ENCODE measurements at regions not wholly inside any gene's neighbourhood (a gene's known extent, or its start where the extent isn't known, plus 50 kb on each side); places are given as distances from the start of the nearest gene placed in this dataset.

DNA sequence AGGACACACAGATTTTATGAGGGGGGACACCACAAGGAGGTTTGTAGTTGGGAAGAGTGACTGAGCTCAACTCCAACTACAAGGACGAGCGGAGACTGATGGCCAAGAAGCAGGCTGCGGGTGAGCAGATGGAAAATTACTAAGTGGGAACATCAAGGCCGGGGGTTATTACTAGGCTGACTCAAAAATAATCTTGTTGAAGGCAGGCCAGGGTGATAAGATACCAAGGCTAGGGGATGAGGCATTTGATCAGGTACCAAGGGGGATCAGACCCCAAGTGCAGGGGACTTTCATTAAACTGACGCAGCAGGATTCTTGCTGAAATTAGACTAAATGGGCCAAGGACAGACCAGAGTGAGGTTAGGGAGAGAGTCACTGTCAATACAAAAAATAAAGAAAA is 119.4 kb upstream of the SORBS2 start:
- no peak for DNase-seq

GRCh38 chr4:185931986-185932385 is 120.0 kb upstream of the SORBS2 start:
- no peak for DNase-seq

- no peak for DNase-seq
Observed at GRCh38 chr4:185932491-185932890, 120.5 kb upstream of the SORBS2 start.

DNA sequence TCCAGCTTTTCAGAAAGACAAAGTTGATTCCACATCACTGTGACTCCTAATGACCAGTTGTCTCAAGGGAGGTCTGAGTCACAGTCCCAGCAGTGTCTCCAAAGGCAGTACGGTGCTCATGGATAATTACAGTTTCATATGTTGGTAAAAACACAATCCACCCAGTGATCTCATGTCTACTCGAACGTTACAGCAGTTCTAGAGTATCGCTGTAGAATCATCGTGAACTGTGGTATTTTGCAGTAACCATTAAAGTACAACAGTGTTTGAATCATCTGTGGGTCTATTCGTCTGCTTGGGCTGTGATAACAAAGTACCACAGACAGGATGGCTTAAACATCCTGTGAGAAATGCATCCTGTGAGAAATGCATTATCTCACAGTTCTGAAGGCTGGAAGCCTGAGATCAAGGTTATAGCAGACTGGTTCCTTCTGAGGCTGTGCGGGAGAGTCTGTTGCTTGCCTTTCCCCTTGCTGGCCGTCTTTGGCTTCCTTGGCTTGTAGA is 121.1 kb upstream of the SORBS2 start:
- no peak for DNase-seq

GRCh38 chr4:185936650-185937376 is 124.8 kb upstream of the SORBS2 start:
- DNase-seq, result no peak

GRCh38 chr4:185938654-185939053 is 126.7 kb upstream of the SORBS2 start:
- DNase-seq, result no peak

DNA sequence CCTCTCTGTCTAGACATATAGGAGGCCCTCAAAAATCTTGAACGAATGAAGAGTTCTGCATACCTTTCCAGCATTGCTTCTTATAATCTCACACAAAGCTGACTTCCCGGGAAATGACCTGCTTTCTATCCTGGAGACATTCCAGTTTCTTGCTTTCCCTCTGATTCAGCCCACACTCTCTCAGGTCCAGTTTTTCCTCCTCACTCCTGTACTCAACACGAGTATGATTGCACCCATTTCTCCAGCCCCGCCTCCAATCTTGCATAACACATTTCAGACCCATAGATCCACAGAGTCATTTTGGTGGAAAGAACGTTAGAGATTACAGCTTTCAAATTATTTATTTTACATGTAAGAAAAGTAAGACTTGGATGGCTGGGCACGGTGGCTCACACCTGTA is 127.5 kb upstream of the TLR3 start:
- DNase-seq, result no peak

- DNase-seq, result no peak
Observed at GRCh38 chr4:185945252-185945651, 123.7 kb upstream of the TLR3 start.

- DNase-seq, result no peak
Observed at GRCh38 chr4:185945906-185946305, 123.0 kb upstream of the TLR3 start.

DNA sequence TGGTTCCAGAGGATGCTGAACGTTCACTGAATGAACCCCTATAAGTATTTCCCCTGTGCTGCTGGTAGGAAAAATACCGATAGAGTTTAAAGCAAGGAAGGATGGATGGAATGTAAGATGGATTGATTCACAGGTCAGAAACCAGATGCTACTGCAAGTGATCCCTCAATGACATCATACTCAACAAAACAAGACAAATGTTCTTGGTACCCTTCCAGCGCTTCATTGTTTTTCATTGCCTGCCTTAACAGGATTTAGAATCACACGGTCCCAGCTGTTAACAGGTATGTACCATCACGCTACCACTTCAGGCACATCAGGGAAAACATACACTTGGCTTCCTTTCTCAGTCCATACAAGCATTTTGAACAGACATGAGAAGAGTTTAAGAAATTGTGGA is 118.1 kb upstream of the TLR3 start:
- no peak for DNase-seq

DNA sequence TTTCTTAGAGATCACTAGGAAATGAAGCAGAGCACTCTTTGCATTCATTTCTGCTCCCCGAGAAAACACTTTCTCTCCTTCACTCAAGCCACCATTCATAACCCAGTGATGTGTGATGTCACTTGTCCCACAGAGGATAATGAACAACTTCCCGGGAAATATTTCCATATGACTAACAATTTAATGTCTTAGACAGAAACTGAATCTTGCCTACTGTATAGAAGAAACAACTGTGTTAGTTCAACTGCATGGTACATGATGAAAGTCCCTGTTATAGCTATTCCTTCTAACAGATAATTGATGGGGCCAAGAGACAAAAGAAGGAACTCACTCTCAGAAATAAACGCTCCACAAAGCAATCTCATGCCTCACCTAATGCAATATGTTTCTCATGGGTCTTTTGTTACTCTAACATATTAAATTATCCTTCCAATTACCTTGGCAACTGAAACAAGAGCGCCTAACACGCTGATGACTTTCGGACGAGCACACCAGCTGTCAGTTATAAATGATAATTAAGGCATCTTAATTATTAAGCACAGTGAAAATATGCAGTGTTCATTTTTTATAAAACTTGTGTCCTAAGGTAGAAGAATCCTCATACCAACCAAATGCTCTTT is 113.7 kb upstream of the TLR3 start:
- DNase-seq, result no peak

DNA sequence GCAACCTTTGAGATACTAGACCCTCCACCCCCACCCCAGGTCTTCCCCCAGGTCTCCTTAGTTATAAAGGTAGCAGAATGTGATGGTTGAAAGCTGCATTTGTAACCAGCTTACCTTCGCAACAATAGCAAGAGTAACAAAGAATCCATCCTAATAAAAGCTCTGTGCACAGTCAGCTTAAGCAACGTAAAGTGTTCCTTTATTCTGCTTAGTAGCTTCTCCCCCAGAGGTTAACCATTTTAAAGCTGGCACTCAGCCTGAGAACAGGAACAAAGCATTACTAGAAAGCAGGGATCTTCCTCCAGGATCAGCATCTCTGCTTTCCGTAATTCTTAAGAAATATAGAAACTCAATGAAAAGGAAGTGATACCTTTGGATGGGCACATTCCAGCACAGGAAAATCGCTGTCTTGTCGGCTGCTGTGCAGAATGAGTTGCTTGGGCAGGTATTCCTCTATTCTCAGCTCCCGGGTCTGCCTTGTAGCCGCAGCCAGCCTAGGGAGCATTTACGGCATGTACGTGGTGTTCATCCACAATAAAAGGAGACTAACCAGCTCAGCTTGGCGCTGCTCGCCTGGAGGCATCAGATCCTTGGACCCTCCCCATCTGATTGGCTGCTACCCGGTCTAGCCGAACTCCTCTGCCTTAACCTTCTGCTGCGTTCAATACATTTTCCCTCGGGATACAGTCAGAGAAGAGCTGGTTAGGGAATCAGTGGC is 113.0 kb upstream of the TLR3 start:
- DNase-seq, result no peak

- DNase-seq, result no peak
Observed at GRCh38 chr4:185956544-185956940, 112.4 kb upstream of the TLR3 start.

DNA sequence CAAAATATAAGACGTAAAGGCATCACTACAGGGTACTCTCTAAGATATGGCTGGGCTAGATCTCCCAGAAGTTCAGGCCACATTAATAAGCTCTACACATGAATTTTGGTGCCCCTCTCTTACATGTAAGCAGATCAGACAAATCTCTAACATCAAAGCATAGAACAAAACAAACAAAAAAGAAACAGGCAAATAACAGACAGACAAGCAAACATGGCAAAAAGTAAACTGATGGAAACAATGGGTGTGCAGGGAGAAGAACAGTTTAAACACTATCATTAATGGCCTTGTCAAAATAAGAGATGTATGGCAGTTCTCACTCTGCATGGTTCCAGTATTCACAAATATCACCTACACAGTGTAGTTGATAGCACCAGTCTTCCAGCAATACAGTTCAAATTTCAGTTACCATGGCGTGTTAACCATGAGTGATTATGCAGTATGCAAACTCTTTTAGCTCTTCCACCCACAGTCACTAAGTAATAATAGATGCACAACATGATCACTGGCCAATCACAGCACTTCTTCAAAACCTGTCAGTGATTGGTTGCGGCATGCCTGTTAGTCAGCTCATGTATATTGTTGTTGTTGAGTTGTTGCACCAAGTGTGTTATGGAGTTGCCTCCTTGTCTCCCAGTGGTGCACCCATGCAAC is 110.7 kb upstream of the TLR3 start:
- DNase-seq, result peak; percentile 82

DNA sequence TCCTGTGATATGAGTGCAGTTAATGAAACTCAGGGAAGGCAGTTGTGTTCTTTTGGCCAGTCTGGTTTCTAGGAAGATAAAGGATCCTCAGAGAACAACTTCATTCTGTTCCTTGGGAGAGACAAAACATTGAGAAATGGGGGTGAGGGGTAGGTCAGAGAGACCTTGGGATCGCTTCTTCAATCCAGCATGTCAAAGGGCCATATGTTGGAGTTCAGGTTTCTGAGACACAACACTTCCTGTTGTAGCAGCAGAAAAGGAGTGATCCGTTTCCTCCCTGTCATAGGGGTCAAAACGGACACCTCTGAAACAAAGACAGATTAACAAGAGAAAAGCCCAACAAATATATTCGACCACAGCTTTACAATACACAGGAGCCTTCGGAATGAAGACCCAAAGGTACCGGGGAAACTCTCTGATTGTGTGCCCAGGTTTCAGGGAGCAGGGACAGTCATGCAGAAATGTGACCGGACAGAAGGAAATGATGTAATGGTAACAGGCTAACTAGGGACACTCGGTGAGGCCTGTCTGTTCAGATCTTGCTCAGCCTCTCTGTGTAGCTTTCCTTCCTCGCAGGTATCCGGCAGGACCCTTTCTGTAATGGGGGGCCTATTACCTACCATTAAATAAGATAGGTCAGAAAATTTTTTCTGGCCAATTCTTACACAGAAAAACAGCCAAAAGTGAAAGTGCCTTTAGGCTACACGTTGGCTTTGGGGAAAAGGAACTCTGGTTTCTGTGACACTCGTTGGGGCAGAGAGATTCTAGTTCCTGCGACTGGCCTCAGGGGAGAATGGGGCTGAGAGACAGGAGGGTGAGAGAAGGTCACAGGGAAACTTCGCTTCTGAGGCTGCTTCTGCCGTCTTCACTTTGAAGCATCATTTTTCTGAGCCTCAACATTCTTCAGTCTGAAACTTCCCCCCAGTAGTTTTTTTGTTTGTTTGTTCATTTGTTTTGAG is 103.3 kb upstream of the TLR3 start:
- DNase-seq, result no peak

- DNase-seq, result no peak
Observed at GRCh38 chr4:185966549-185966948, 102.4 kb upstream of the TLR3 start.

GRCh38 chr4:185966997-185967775 is 101.8 kb upstream of the TLR3 start:
- no peak for DNase-seq

DNA sequence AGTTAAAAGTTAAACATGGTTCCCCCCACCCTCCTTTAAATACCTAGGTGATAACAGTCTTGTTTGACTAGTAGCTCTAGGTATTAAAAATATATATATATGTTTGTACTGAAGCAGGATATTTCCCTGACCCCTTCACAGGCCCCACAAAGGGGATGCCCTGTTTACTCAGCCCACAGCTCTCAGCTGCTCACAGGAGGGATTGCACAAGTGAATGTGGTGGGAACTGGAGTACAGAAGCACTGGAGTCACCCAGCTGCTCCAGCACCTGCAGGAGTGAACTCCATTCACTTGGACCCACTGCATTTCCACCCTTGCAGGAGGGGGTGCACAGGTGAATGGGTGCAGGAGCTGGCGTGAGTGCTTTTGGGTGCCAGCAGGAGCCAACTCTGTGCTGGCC is 99.3 kb upstream of the TLR3 start:
- no peak for DNase-seq

DNA sequence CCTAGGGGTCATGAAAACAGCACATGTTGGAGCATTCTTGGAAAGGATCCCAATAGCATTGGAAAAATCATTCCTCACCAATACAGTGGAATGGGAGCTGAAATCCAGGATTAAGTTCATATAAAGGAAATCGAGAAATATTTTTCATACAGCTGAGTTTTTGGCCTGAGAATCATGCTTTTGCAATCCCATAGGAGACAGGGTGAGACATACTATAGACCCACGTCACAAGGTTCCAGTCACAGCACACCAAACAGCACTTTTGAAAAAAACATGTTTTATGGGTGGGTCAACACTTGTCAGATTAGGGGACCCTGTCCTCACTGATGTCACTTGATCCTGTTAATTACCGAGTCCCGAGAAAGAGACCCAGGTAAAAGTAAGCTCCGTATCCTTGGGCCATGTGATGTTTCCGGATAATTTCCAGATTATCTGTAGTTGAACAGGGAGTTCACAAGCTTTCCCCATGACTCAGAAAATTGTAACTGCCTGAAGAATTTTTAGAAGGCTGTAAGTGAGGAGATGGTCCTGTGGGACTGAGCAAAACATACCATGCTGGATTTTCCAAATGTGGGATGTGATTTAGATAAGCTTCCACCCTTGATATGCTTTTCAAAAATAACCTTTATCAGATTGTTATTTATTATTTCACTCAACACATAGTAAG is 80.9 kb upstream of the TLR3 start:
- DNase-seq, result no peak

- DNase-seq, result no peak
Observed at GRCh38 chr4:185991770-185992169, 77.2 kb upstream of the TLR3 start.

DNA sequence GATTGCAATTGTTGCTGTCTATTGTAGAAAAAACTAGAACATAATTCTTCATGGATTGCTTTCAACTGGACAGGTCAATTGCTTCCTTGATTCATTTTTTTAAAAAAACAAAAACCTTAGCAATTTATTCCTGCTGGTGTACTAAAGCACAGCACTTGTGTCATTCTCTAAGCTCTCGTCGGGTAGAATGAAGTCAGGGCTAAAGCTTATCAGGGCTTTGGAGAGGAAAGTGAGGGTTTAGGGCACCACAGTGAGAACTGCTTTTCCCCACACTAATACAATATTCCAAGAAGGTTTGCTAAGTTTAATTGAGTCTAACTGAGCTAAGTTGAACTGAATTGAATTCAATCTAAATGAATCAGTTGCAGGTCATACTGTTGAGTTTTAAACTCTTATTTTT is 76.4 kb upstream of the TLR3 start:
- DNase-seq, result no peak
